Loucy (cell line): ENCODE measurements at regions not wholly inside any gene's neighbourhood (a gene's known extent, or its start where the extent isn't known, plus 50 kb on each side); places are given as distances from the start of the nearest gene placed in this dataset.

ENCODE experiments used
- EZH2phosphoT487 ChIP-seq: fragments of 200-600 bp; IDR thresholded peaks from 2 replicates; pipeline ENCODE4 v1.6.1; 2018; ENCODE audit warnings: antibody characterized with exemption, mild to moderate bottlenecking, moderate library complexity, borderline replicate concordance
- TF ChIP-seq, protein P1 (sequence below): fragments of 200-600 bp; sonication (generic); conservative IDR thresholded peaks from 2 replicates; pipeline ENCODE4 v1.5.1; 2014; ENCODE audit warnings: mild to moderate bottlenecking, antibody characterized with exemption, low read length

DNA sequence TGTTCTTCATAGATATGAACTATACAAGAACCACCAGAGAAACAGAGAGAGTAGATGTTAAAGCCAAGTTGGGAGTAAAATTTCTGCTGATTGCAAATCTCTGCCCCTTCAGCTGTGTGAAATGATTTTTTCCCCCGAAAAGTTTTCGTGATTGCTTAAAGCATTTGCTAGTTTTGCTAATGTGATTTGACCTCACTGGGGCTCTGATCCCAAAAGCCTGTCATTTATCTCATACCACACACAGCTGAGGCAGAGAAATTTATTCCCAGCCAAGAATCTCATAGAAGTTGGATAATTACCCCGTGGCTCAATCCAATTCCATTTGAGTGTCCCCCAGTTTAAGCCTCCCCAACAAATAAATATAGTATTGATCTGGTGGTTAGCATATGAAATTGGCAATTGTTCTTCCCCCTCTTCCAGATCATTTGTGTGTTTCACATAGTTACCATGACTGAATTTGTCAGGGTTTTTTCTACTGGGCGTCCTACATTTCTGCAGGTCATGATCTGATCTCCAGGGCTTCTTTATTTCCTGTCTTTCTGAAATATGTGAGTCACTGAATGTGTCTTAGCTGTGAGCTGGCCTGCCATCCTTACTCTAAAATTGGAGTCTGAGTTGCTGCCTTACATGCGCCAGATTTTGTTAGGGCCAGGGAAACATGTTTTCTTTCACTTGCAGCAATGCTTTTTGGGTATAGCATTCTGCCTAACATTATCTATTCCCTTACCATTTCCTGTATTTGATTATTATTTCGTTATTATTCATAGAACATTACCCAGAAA lies 167.5 kb upstream of the FRMPD4 start:
- TF ChIP-seq, protein P1, sequence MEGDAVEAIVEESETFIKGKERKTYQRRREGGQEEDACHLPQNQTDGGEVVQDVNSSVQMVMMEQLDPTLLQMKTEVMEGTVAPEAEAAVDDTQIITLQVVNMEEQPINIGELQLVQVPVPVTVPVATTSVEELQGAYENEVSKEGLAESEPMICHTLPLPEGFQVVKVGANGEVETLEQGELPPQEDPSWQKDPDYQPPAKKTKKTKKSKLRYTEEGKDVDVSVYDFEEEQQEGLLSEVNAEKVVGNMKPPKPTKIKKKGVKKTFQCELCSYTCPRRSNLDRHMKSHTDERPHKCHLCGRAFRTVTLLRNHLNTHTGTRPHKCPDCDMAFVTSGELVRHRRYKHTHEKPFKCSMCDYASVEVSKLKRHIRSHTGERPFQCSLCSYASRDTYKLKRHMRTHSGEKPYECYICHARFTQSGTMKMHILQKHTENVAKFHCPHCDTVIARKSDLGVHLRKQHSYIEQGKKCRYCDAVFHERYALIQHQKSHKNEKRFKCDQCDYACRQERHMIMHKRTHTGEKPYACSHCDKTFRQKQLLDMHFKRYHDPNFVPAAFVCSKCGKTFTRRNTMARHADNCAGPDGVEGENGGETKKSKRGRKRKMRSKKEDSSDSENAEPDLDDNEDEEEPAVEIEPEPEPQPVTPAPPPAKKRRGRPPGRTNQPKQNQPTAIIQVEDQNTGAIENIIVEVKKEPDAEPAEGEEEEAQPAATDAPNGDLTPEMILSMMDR = no peak
- no peak for TF ChIP-seq EZH2phosphoT487
